IMR-90 (cell line): ENCODE measurements at regions not wholly inside any gene's neighbourhood (a gene's known extent, or its start where the extent isn't known, plus 50 kb on each side); places are given as distances from the start of the nearest gene placed in this dataset.

Experiments used
- ATAC-seq: fragments of 200-7000 bp; cut with Tn5 transposase; 2 replicates; pipeline ENCODE4 v1.9.1; 2020; ENCODE audit warnings: low read depth, mild to moderate bottlenecking, moderate library complexity
- BruUV-seq: library from RNA; stranded (reverse); fragments of 400-500 nt; replicated peaks from 2 replicates; lab custom pipeline; 2021; lab: Mats Ljungman, UMichigan
- CTCF ChIA-PET: fragments of 300-600 bp; formaldehyde crosslinking; extraction: SDS; loops from one replicate; lab custom pipeline; 2021; ENCODE audit warnings: antibody characterized with exemption; lab: Yijun Ruan, JAX
- POLR2A ChIA-PET: fragments of 300-600 bp; sonication (Branson Sonifier 250); formaldehyde crosslinking; loops from one replicate; lab custom pipeline; 2022; ENCODE audit warnings: antibody characterized with exemption; ENCODE audit not compliant: unreplicated experiment; lab: Charles Lee
- DNase-seq: peaks from one replicate; pipeline ENCODE4 v3.0.0; 2013
- H2AFZ ChIP-seq: replicated peaks from 2 replicates; pipeline ENCODE3; 2013; ENCODE audit warnings: low read length, mild to moderate bottlenecking; ENCODE audit not compliant: poor library complexity
- H2AK5ac ChIP-seq: 2 replicates; pipeline ENCODE4 v1.6.1; 2013; ENCODE audit warnings: low read depth, low read length, inconsistent platforms
- H2AK9ac ChIP-seq: replicated peaks from 2 replicates; pipeline ENCODE3; 2013; ENCODE audit warnings: mild to moderate bottlenecking, low read depth, low read length, moderate library complexity; ENCODE audit not compliant: poor library complexity
- H2BK120ac ChIP-seq: 2 replicates; pipeline ENCODE4 v1.6.1; 2013; ENCODE audit warnings: low read depth, low read length, inconsistent platforms
- H2BK15ac ChIP-seq: 3 replicates; pipeline ENCODE4 v1.6.1; 2013; ENCODE audit warnings: low read depth, low read length, inconsistent platforms
- H2BK20ac ChIP-seq: 2 replicates; pipeline ENCODE4 v1.6.1; 2013; ENCODE audit warnings: low read depth, mild to moderate bottlenecking, inconsistent platforms, low read length, moderate library complexity
- H2BK5ac ChIP-seq: 2 replicates; pipeline ENCODE4 v1.6.1; 2013; ENCODE audit warnings: mild to moderate bottlenecking, low read depth, low read length, inconsistent platforms; ENCODE audit not compliant: poor library complexity, severe bottlenecking
- H3K14ac ChIP-seq: replicated peaks from 2 replicates; pipeline ENCODE4 v1.6.1; 2013; ENCODE audit warnings: low read depth, low read length, inconsistent platforms
- H3K18ac ChIP-seq: 2 replicates; pipeline ENCODE4 v1.6.1; 2013; ENCODE audit warnings: low read depth, low read length, control low read depth
- H3K23ac ChIP-seq: 2 replicates; pipeline ENCODE4 v1.6.1; 2013; ENCODE audit warnings: low read depth, low read length, inconsistent platforms
- H3K27ac ChIP-seq: 2 replicates; pipeline ENCODE4 v1.5.1; 2013; ENCODE audit warnings: mild to moderate bottlenecking, control low read depth, low read length; ENCODE audit not compliant: insufficient read depth
- H3K27me3 ChIP-seq: 2 replicates; pipeline ENCODE4 v1.6.1; 2013; ENCODE audit warnings: low read length; ENCODE audit not compliant: control insufficient read depth, insufficient read depth
- H3K36me3 ChIP-seq: 2 replicates; pipeline ENCODE4 v1.6.1; 2013; ENCODE audit warnings: low read length, mixed read lengths; ENCODE audit not compliant: control insufficient read depth, insufficient read depth
- H3K4ac ChIP-seq: 2 replicates; pipeline ENCODE4 v1.6.1; 2013; ENCODE audit warnings: low read depth, low read length, inconsistent platforms
- H3K4me1 ChIP-seq: 2 replicates; pipeline ENCODE4 v1.6.1; 2013; ENCODE audit warnings: low read length, mixed read lengths; ENCODE audit not compliant: control insufficient read depth, insufficient read depth
- H3K4me2 ChIP-seq: 2 replicates; pipeline ENCODE4 v1.6.1; 2013; ENCODE audit warnings: low read depth, mild to moderate bottlenecking, control low read depth, low read length, moderate library complexity
- H3K4me3 ChIP-seq: 2 replicates; pipeline ENCODE4 v1.5.1; 2013; ENCODE audit warnings: low read depth, mild to moderate bottlenecking, control low read depth, low read length, moderate library complexity; ENCODE audit not compliant: insufficient read depth
- H3K56ac ChIP-seq: 2 replicates; pipeline ENCODE4 v1.6.1; 2013; ENCODE audit warnings: low read length, inconsistent platforms; ENCODE audit not compliant: insufficient read depth; ENCODE audit errors: extremely low read depth
- H3K79me1 ChIP-seq, 2 experiments: 2 replicates each; pipeline ENCODE4 v1.6.1; 2013; ENCODE audit warnings: low read length in 2 of 2, inconsistent platforms in 1 of 2, low read depth in 1 of 2
- H3K9ac ChIP-seq: 2 replicates; pipeline ENCODE4 v1.6.1; 2013; ENCODE audit warnings: low read depth, low read length, control low read depth
- H3K9me1 ChIP-seq: 2 replicates; pipeline ENCODE4 v1.6.1; 2013; ENCODE audit warnings: low read length, inconsistent platforms; ENCODE audit not compliant: insufficient read depth
- H3K9me3 ChIP-seq: 2 replicates; pipeline ENCODE4 v1.6.1; 2013; ENCODE audit warnings: low read length; ENCODE audit not compliant: control insufficient read depth, insufficient read depth
- H4K20me1 ChIP-seq: 2 replicates; pipeline ENCODE4 v1.6.1; 2013; ENCODE audit warnings: low read length, inconsistent platforms; ENCODE audit not compliant: insufficient read depth
- H4K5ac ChIP-seq: 2 replicates; pipeline ENCODE4 v1.6.1; 2013; ENCODE audit warnings: mild to moderate bottlenecking, low read depth, low read length, control low read depth
- H4K8ac ChIP-seq, 2 experiments: 2 replicates each; pipeline ENCODE4 v1.6.1; 2013; ENCODE audit warnings: low read depth in 2 of 2, low read length in 2 of 2, control low read depth in 1 of 2, inconsistent platforms in 1 of 2
- H4K91ac ChIP-seq: 2 replicates; pipeline ENCODE4 v1.6.1; 2013; ENCODE audit warnings: low read depth, low read length, inconsistent platforms; ENCODE audit not compliant: insufficient read depth
- CHD1 ChIP-seq: IDR thresholded peaks from 2 replicates; pipeline ENCODE4 v1.6.1; 2012; ENCODE audit warnings: low read depth, low read length, improper control_type of control experiment
- RFX5 ChIP-seq: IDR thresholded peaks from 2 replicates; pipeline ENCODE4 v1.8.0; 2012; ENCODE audit warnings: low read depth, mild to moderate bottlenecking, low read length, moderate library complexity
- SMC3 ChIP-seq: fragments of 150-350 bp; IDR thresholded peaks from 2 replicates; pipeline ENCODE4 v1.6.1; 2016; ENCODE audit warnings: low read depth, mild to moderate bottlenecking, antibody characterized with exemption, low read length, moderate library complexity
- WGBS, 2 experiments: methylation state at CpG; one replicate each; pipeline versions ENCODE4 v1.1.5 to v1.1.7; 2013; ENCODE audit warnings: missing lambda C conversion rate in 2 of 2; ENCODE audit not compliant: insufficient read length in 1 of 2; ENCODE audit errors: extremely low coverage in 2 of 2; 5-methylcytosine and 5-hydroxymethylcytosine counted together
- dilution Hi-C: fragments of 300-500 bp; cut with HindIII; formaldehyde crosslinking; loops from one replicate; pipeline ENCODE4 v1.14.3; 2018; ENCODE audit warnings: low sequenced_read_pairs; ENCODE audit not compliant: unreplicated experiment
- in situ Hi-C: fragments of 300-500 bp; cut with MboI; formaldehyde crosslinking; loops from 3 replicates; pipeline ENCODE4 v1.14.3; 2019; ENCODE audit warnings: low sequenced_read_pairs, inconsistent platforms, mixed read lengths
- intact Hi-C: fragments of 100-400 bp; cut with micrococcal nuclease; formaldehyde crosslinking; loops from 2 replicates; pipeline ENCODE4 v1.10.0; 2022

DNA sequence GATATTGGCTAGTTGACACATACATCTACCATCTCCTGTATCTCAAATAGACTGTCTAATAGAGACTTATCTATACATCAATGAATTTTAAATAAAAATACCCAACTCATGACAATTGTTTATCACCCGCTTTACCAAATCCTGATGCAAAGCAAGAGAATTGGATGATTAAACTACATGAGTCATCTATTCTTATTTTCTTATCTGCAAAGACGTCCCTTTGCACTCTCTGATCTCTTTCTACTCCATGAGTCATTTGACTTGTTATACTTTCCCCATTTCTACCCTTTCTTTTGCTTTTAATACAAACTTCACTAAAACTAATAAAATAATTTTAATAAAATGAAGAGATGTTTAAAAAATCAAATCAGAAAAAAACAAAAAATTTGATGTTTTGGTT is 261.7 kb upstream of the MAP2 start:
- in situ Hi-C loops (no loop called here), dilution Hi-C loops (no loop called here)
- H2AK9ac ChIP-seq: no peak overlapping the region

More for the DNA sequence above, 261.7 kb upstream of the MAP2 start:
- Histone ChIP-seq H2BK15ac (no peak overlapping the region), H4K5ac (no peak overlapping the region), H3K23ac (no peak overlapping the region), H3K56ac (no peak overlapping the region), H3K9ac (no peak overlapping the region), H3K18ac (no peak overlapping the region), H3K4me2 (no peak overlapping the region), H3K4me3 (no peak overlapping the region), H3K14ac (no peak overlapping the region), H2AK5ac (no peak overlapping the region), H2BK120ac (no peak overlapping the region), H4K8ac (no peak overlapping the region), H3K27me3 (no peaks in the 10 kb centered on the region), H2BK5ac (no peak overlapping the region), H2BK20ac (no peak overlapping the region), H4K20me1 (no peaks in the 10 kb centered on the region), H3K36me3 (no peaks in the 10 kb centered on the region), H2AFZ (no peak overlapping the region), H3K4me1 (no peaks in the 10 kb centered on the region), H3K9me1 (no peaks in the 10 kb centered on the region), H3K27ac (no peak overlapping the region), H3K4ac (no peak overlapping the region), H3K9me3 (peaks cover 8% of the 10 kb centered on the region; the same call in 1 of the 2 replicates), H4K91ac (no peak overlapping the region), H3K79me1 (no peaks in the 10 kb centered on the region)
- BruUV-seq: no TSS peak
- TF ChIP-seq SMC3: no peak
- TF ChIP-seq RFX5: no peak
- TF ChIP-seq CHD1: no peak
- no peak for ATAC-seq
- CTCF ChIA-PET: no interaction called here
- no peak for DNase-seq
- intact Hi-C loops: no loop called here
- POLR2A ChIA-PET: no interaction called here
- WGBS, 2 experiments: no CpG with 5 or more reads among the region's 2 CpGs
